Kidney (tissue), 13 donors: ENCODE measurements at regions not wholly inside any gene's neighbourhood (a gene's known extent, or its start where the extent isn't known, plus 50 kb on each side); places are given as distances from the start of the nearest gene placed in this dataset.

Source experiments
- DNase-seq, 5 donors: peaks; one replicate each; pipeline ENCODE4 v3.0.0-alpha.2; 2013 to 2020
- FAIRE-seq: peaks from 2 replicates; lab custom pipeline; 2012; peaks lifted over from hg19 to GRCh38; lab: Jason Lieb, UNC
- H3K27ac ChIP-seq, 2 donors: one replicate each; pipeline ENCODE4 v1.7.0; 2013; ENCODE audit warnings: low read depth in 2 of 2, low read length in 2 of 2, inconsistent platforms in 1 of 2
- H3K27me3 ChIP-seq: one replicate; pipeline ENCODE4 v1.7.1; 2013; ENCODE audit warnings: low read length, inconsistent platforms; ENCODE audit not compliant: control insufficient read depth, insufficient read depth
- H3K36me3 ChIP-seq, 3 donors: one replicate each; pipeline versions ENCODE4 v1.7.0 to v1.7.1; 2013; ENCODE audit warnings: low read length in 3 of 3, control low read depth in 1 of 3, inconsistent platforms in 1 of 3; ENCODE audit not compliant: insufficient read depth in 3 of 3, control insufficient read depth in 2 of 3
- H3K4me1 ChIP-seq, 3 donors: one replicate each; pipeline versions ENCODE4 v1.7.0 to v1.7.1; 2013; ENCODE audit warnings: low read length in 3 of 3, inconsistent platforms in 1 of 3, low read depth in 1 of 3; ENCODE audit not compliant: control insufficient read depth in 2 of 3, insufficient read depth in 2 of 3
- H3K4me3 ChIP-seq, 3 donors: one replicate each; pipeline versions ENCODE4 v1.7.0 to v1.8.1; 2013; ENCODE audit warnings: low read length in 3 of 3, control low read depth in 1 of 3, inconsistent platforms in 1 of 3
- H3K9ac ChIP-seq, 3 donors: one replicate each; pipeline versions ENCODE4 v1.7.0 to v1.7.1; 2013; ENCODE audit warnings: low read length in 3 of 3, control low read depth in 1 of 3, inconsistent platforms in 1 of 3
- H3K9me3 ChIP-seq, 3 donors: one replicate each; pipeline versions ENCODE4 v1.7.0 to v1.7.1; 2013; ENCODE audit warnings: low read length in 3 of 3, control low read depth in 1 of 3, inconsistent platforms in 1 of 3; ENCODE audit not compliant: control insufficient read depth in 2 of 3, insufficient read depth in 1 of 3
- intact Hi-C: fragments of 100-400 bp; cut with DNase I; formaldehyde crosslinking; loops from one replicate; pipeline ENCODE4 v1.11.1; 2022
- TF ChIP-seq, protein P1 (sequence below): IDR thresholded peaks from 3 replicates; pipeline ENCODE4 v1.5.1; 2012; ENCODE audit warnings: mild to moderate bottlenecking, moderate library complexity, borderline replicate concordance; ENCODE audit not compliant: insufficient read depth; ENCODE audit errors: extremely low read depth
- donor health status: control.
- donor health status: control.
- donor health status: control.
- donor health status: control.
- donor health status: control.
- donor health status: DM: yes; HTN: yes; CAD: no.
- donor health status: Normal renal cell carcinoma (clear cell type).

DNA sequence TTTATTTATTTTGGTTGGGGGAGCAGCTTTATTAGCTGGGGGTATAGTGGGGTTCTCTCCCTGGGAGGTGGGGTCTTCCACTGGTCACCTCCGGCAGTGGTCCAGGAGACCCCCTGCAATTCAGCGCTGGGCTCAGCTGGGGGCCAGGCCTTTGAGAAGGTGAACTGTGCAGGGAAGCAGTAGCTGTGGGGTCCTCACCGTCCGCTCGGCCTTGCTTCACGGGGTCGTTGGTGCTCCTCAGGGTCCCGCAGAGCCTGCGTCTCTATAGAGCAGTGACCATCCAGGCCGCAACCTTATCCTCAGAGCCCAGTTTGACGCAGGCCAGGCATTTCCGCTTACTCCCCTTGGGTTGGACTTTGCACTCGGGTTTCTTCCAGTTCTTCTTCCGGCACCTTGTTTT, 1954.7 kb downstream of the TP53TG3F start:
- no peak for FAIRE-seq

GRCh38 chr16:35414563-35414962, 1955.2 kb downstream of the TP53TG3F start:
- Histone ChIP-seq H3K4me3 (no peak overlapping the region), H3K27me3 (no peaks in the 10 kb centered on the region), H3K9ac (no peak overlapping the region), H3K9me3 (peaks cover 0 to 8% (median 0%) of the 10 kb centered on the region in 3 donors), H3K4me1 (no peaks in the 10 kb centered on the region), H3K36me3 (no peaks in the 10 kb centered on the region), H3K27ac (no peak overlapping the region)
- intact Hi-C loops: no loop called here
- TF ChIP-seq, protein P1, sequence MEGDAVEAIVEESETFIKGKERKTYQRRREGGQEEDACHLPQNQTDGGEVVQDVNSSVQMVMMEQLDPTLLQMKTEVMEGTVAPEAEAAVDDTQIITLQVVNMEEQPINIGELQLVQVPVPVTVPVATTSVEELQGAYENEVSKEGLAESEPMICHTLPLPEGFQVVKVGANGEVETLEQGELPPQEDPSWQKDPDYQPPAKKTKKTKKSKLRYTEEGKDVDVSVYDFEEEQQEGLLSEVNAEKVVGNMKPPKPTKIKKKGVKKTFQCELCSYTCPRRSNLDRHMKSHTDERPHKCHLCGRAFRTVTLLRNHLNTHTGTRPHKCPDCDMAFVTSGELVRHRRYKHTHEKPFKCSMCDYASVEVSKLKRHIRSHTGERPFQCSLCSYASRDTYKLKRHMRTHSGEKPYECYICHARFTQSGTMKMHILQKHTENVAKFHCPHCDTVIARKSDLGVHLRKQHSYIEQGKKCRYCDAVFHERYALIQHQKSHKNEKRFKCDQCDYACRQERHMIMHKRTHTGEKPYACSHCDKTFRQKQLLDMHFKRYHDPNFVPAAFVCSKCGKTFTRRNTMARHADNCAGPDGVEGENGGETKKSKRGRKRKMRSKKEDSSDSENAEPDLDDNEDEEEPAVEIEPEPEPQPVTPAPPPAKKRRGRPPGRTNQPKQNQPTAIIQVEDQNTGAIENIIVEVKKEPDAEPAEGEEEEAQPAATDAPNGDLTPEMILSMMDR: no peak
- no peak for DNase-seq
- FAIRE-seq: no peak

More for the DNA sequence above, 1954.7 kb downstream of the TP53TG3F start:
- H3K4me1 ChIP-seq: no peaks in the 10 kb centered on the region
- TF ChIP-seq, protein P1: no peak
- intact Hi-C loops: no loop called here
- H3K4me3 ChIP-seq: no peak overlapping the region
- H3K36me3 ChIP-seq: no peaks in the 10 kb centered on the region
- H3K9ac ChIP-seq: no peak overlapping the region
- DNase-seq: no peak
- H3K9me3 ChIP-seq: peaks cover 0 to 8% (median 0%) of the 10 kb centered on the region in 3 donors
- no peak overlapping the region for H3K27ac ChIP-seq
- H3K27me3 ChIP-seq: no peaks in the 10 kb centered on the region

- Histone ChIP-seq H3K9ac (no peak overlapping the region), H3K27me3 (no peaks in the 10 kb centered on the region), H3K27ac (no peak overlapping the region), H3K4me1 (no peaks in the 10 kb centered on the region), H3K36me3 (no peaks in the 10 kb centered on the region), H3K4me3 (no peak overlapping the region), H3K9me3 (peaks cover 0 to 3% (median 2%) of the 10 kb centered on the region in 3 donors)
- peak in 1 of 5 donors; percentile 66 for DNase-seq
- no peak for FAIRE-seq
- intact Hi-C loops: no loop called here
- TF ChIP-seq, protein P1: no peak
These were observed 1965.9 kb downstream of the TP53TG3F start for GRCh38 chr16:35425270-35425669.
